ENCODE measurements at regions not wholly inside any gene's neighbourhood (a gene's known extent, or its start where the extent isn't known, plus 50 kb on each side); places are given as distances from the start of the nearest gene placed in this dataset.

GRCh38 chr4:59938166-59938565 is 1262.0 kb upstream of the ADGRL3 start:
- no peak overlapping the region for H2BK15ac ChIP-seq (ENCODE audit: low read length)
- H3K18ac ChIP-seq (ENCODE audit: extremely low read depth, low read length): no peak overlapping the region
- H4K20me1 ChIP-seq (replicated peaks in 1 of 2; ENCODE audit: control insufficient read depth in 1 of 2, insufficient read depth in 2 of 2, low read length in 2 of 2): no peaks in the 10 kb centered on the region
- H3K4me1 ChIP-seq (replicated peaks in 1 of 4; ENCODE audit: control insufficient read depth in 3 of 4, insufficient read depth in 4 of 4, low read length in 3 of 4): no peaks in the 10 kb centered on the region
- 94% methylated on average over 1 of the region's 1 CpG; no CpG with 5 or more reads in 1 of the 2 experiments for WGBS, 2 experiments (ENCODE audit: extremely low coverage in 1 of 2, insufficient coverage in 1 of 2, insufficient read length in 1 of 2, insufficient replicate concordance in 2 of 2, low coverage in 1 of 2, low lambda C conversion rate in 2 of 2, missing lambda C conversion rate in 1 of 2)
- H3K4me2 ChIP-seq (ENCODE audit: insufficient read depth in 1 of 2, low read depth in 2 of 2, low read length in 2 of 2): no peak overlapping the region
- no peak overlapping the region for H3K9ac ChIP-seq (replicated peaks in 1 of 4; ENCODE audit: extremely low read depth in 1 of 4, low read depth in 3 of 4, low read length in 3 of 4)
- no peak overlapping the region for H2BK12ac ChIP-seq (ENCODE audit: low read depth, low read length)
- no peak overlapping the region for H3K14ac ChIP-seq (ENCODE audit: insufficient read length)
- no peaks in the 10 kb centered on the region for H3K23me2 ChIP-seq (ENCODE audit: low read depth, low read length)
- H3K56ac ChIP-seq (replicated peaks; ENCODE audit: insufficient read length, low read depth, low read length): no peak overlapping the region
- H3K27me3 ChIP-seq (replicated peaks in 1 of 4; ENCODE audit: control insufficient read depth in 3 of 4, extremely low read depth in 1 of 4, insufficient read depth in 3 of 4, low read length in 3 of 4): peaks cover 0 to 1% (median 0%) of the 10 kb centered on the region in 4 experiments; a peak in 1 of 7 replicates
- no peaks in the 10 kb centered on the region for H3K9me3 ChIP-seq (ENCODE audit: insufficient read depth in 2 of 2, low read depth in 1 of 2, low read length in 1 of 2)
- H2BK120ac ChIP-seq (replicated peaks; ENCODE audit: low read depth, low read length): no peak overlapping the region
- H4K5ac ChIP-seq (ENCODE audit: insufficient read length, low read depth, low read length): no peak overlapping the region
- FAIRE-seq (no peak), DNase-seq (ENCODE audit: low read depth in 1 of 2, low spot score in 2 of 2) (no peak)
- CTCF ChIA-PET (ENCODE audit: partially characterized antibody): no interaction called here
- no peaks in the 10 kb centered on the region for H3K36me3 ChIP-seq (ENCODE audit: control insufficient read depth in 2 of 4, insufficient read depth in 4 of 4, low read length in 3 of 4)
- H3K79me1 ChIP-seq (ENCODE audit: low read depth, low read length): no peaks in the 10 kb centered on the region
- POLR2A ChIA-PET (ENCODE audit: partially characterized antibody): no interaction called here
- no peaks in the 10 kb centered on the region for H3K79me2 ChIP-seq (ENCODE audit: control insufficient read depth in 1 of 2, insufficient read depth in 2 of 2, low read length in 2 of 2)
- H3K23ac ChIP-seq (ENCODE audit: insufficient read length): no peak overlapping the region
- no peak overlapping the region for H2AFZ ChIP-seq (ENCODE audit: low read length)
- no peak overlapping the region for H2AK5ac ChIP-seq (ENCODE audit: low read depth, low read length)
- no peak overlapping the region for H4K91ac ChIP-seq (replicated peaks; ENCODE audit: insufficient read length, low read length)
- no peak overlapping the region for H2BK5ac ChIP-seq (ENCODE audit: low read depth, low read length)
- H4K8ac ChIP-seq (ENCODE audit: extremely low read depth, insufficient read depth, low read length): no peak overlapping the region
- no peak overlapping the region for H3K4me3 ChIP-seq (ENCODE audit: extremely low read depth in 1 of 4, insufficient read depth in 2 of 4, low read depth in 3 of 4, low read length in 4 of 4)
- no peak overlapping the region for H3K27ac ChIP-seq (ENCODE audit: low read depth, low read length)
- H2BK20ac ChIP-seq (ENCODE audit: low read length): no peak overlapping the region
- H3K4ac ChIP-seq (replicated peaks; ENCODE audit: insufficient read length, low read depth, low read length): no peak overlapping the region
- no peak for TF ChIP-seq BRCA1 (IDR thresholded peaks at IDR 0.05; ENCODE audit: low read depth, low read length)
- no peak for TF ChIP-seq CEBPB (IDR thresholded peaks at IDR 0.05; ENCODE audit: low read depth, low read length)
- TF ChIP-seq BACH1 (IDR thresholded peaks at IDR 0.05; ENCODE audit: low read length): no peak
- TF ChIP-seq CHD2 (IDR thresholded peaks at IDR 0.05; ENCODE audit: low read length): no peak
- no peak for TF ChIP-seq CTBP2 (IDR thresholded peaks at IDR 0.05; ENCODE audit: borderline replicate concordance, insufficient read depth, insufficient read length, low read length)
